HepG2 (cell line): ENCODE measurements at regions not wholly inside any gene's neighbourhood (a gene's known extent, or its start where the extent isn't known, plus 50 kb on each side); places are given as distances from the start of the nearest gene placed in this dataset.

Experiments used
- BRCA1 ChIP-seq: sonication (generic); formaldehyde crosslinking; IDR thresholded peaks from 2 replicates; pipeline ENCODE4 v1.4.0; 2020; ENCODE audit warnings: missing genetic modification reagents
- CEBPB ChIP-seq: IDR thresholded peaks from 2 replicates; pipeline ENCODE4 v1.6.1; 2011; ENCODE audit warnings: low read depth, low read length, improper control_type of control experiment, borderline replicate concordance
- KDM2A ChIP-seq: sonication (generic); formaldehyde crosslinking; IDR thresholded peaks from 2 replicates; pipeline ENCODE4 v1.4.0; 2020; ENCODE audit warnings: low read depth, missing genetic modification reagents, borderline replicate concordance
- POLR2AphosphoS5 ChIP-seq: IDR thresholded peaks from 2 replicates; pipeline ENCODE4 v1.6.1; 2012; ENCODE audit warnings: low read depth, low read length
- RORA ChIP-seq: sonication (generic); formaldehyde crosslinking; IDR thresholded peaks from 2 replicates; pipeline ENCODE4 v1.5.0; 2020; ENCODE audit warnings: mild to moderate bottlenecking, missing genetic modification reagents, moderate library complexity
- SOX13 ChIP-seq, 3 experiments: fragments of 450-650 bp in 1 of 3; sonication (generic) in 1 of 3; formaldehyde crosslinking in 1 of 3; IDR thresholded peaks in 2 of 3; conservative IDR thresholded peaks in 1 of 3; 2 replicates each; pipeline versions ENCODE4 v1.5.0 to v1.6.1; 2016 to 2020; ENCODE audit warnings: antibody characterized with exemption in 1 of 3, mild to moderate bottlenecking in 1 of 3, missing compliant biosample characterization in 1 of 3, missing genetic modification reagents in 1 of 3, moderate library complexity in 1 of 3
- ZFX ChIP-seq: sonication (generic); formaldehyde crosslinking; IDR thresholded peaks from 2 replicates; pipeline ENCODE4 v1.4.0; 2020; ENCODE audit warnings: mild to moderate bottlenecking, low read depth, missing genetic modification reagents, moderate library complexity
- ZNF24 ChIP-seq: fragments of 450-650 bp; IDR thresholded peaks from 2 replicates; pipeline ENCODE4 v1.6.1; 2017; ENCODE audit warnings: antibody characterized with exemption, mild to moderate bottlenecking
- TF ChIP-seq, protein P1 (sequence below): sonication (generic); formaldehyde crosslinking; IDR thresholded peaks from 2 replicates; pipeline ENCODE4 v1.8.1; 2023; ENCODE audit warnings: mild to moderate bottlenecking, missing genetic modification reagents, borderline replicate concordance
- TF ChIP-seq, protein P2 (sequence below): fragments of 450-650 bp; IDR thresholded peaks from 2 replicates; pipeline ENCODE4 v1.6.1; 2017; ENCODE audit warnings: mild to moderate bottlenecking
- TF ChIP-seq, protein P3 (sequence below): sonication (generic); formaldehyde crosslinking; IDR thresholded peaks from 2 replicates; pipeline ENCODE4 v1.5.0; 2020; ENCODE audit warnings: mild to moderate bottlenecking, missing genetic modification reagents, moderate library complexity

DNA sequence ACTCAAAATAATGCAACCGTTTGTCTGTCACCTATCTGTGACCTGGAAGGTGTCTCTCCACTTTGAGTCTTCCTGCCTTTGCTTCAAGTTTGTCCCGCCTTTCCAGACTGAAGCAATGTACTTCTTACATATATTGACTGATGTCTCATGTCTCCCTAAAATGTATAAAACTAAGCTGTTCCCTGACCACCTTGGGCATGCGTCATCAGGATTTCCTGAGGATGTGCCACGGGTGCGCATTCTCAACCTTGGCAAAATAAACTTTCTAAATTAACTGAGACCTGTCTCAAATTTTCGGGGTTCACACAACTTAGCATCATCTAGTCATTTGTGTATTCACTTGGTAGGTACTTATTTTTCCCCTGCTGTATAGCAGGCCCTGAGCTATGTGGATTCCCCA is 65.3 kb upstream of the JCAD start:
- no peak for TF ChIP-seq SOX13 (IDR thresholded peaks at IDR 0.05)
- no peak for TF ChIP-seq SOX13 (CRISPR knock-in tag; conservative IDR thresholded peaks at IDR 0.05 in 1 of 2, IDR thresholded peaks at IDR 0.05 in 1 of 2)
- TF ChIP-seq ZNF24, result no peak
- no peak for TF ChIP-seq RORA (CRISPR knock-in tag)
- TF ChIP-seq ZFX (CRISPR knock-in tag), result no peak
- TF ChIP-seq, protein P1, sequence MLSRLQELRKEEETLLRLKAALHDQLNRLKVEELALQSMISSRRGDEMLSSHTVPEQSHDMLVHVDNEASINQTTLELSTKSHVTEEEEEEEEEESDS, result no peak
- TF ChIP-seq CEBPB, result no peak
- TF ChIP-seq, protein P2, sequence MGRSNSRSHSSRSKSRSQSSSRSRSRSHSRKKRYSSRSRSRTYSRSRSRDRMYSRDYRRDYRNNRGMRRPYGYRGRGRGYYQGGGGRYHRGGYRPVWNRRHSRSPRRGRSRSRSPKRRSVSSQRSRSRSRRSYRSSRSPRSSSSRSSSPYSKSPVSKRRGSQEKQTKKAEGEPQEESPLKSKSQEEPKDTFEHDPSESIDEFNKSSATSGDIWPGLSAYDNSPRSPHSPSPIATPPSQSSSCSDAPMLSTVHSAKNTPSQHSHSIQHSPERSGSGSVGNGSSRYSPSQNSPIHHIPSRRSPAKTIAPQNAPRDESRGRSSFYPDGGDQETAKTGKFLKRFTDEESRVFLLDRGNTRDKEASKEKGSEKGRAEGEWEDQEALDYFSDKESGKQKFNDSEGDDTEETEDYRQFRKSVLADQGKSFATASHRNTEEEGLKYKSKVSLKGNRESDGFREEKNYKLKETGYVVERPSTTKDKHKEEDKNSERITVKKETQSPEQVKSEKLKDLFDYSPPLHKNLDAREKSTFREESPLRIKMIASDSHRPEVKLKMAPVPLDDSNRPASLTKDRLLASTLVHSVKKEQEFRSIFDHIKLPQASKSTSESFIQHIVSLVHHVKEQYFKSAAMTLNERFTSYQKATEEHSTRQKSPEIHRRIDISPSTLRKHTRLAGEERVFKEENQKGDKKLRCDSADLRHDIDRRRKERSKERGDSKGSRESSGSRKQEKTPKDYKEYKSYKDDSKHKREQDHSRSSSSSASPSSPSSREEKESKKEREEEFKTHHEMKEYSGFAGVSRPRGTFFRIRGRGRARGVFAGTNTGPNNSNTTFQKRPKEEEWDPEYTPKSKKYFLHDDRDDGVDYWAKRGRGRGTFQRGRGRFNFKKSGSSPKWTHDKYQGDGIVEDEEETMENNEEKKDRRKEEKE, result no peak
- TF ChIP-seq, protein P3, sequence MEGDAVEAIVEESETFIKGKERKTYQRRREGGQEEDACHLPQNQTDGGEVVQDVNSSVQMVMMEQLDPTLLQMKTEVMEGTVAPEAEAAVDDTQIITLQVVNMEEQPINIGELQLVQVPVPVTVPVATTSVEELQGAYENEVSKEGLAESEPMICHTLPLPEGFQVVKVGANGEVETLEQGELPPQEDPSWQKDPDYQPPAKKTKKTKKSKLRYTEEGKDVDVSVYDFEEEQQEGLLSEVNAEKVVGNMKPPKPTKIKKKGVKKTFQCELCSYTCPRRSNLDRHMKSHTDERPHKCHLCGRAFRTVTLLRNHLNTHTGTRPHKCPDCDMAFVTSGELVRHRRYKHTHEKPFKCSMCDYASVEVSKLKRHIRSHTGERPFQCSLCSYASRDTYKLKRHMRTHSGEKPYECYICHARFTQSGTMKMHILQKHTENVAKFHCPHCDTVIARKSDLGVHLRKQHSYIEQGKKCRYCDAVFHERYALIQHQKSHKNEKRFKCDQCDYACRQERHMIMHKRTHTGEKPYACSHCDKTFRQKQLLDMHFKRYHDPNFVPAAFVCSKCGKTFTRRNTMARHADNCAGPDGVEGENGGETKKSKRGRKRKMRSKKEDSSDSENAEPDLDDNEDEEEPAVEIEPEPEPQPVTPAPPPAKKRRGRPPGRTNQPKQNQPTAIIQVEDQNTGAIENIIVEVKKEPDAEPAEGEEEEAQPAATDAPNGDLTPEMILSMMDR (CRISPR knock-in tag), result no peak
- TF ChIP-seq KDM2A (CRISPR knock-in tag), result no peak
- no peak for TF ChIP-seq BRCA1 (CRISPR knock-in tag)
- no peak for TF ChIP-seq POLR2AphosphoS5
